B cell (primary cell): ENCODE measurements at regions not wholly inside any gene's neighbourhood (a gene's known extent, or its start where the extent isn't known, plus 50 kb on each side); places are given as distances from the start of the nearest gene placed in this dataset.

Experiments
- ATAC-seq: fragments of 200-7000 bp; cut with Tn5 transposase; one replicate; pipeline ENCODE4 v1.10.0; 2021; ENCODE audit warnings: low read depth, mild to moderate bottlenecking, moderate number of reproducible peaks, moderate library complexity
- CTCF ChIA-PET: fragments of 350-600 bp; sonication (Branson Sonifier 250); formaldehyde crosslinking; loops from one replicate; lab custom pipeline; 2021; ENCODE audit warnings: antibody characterized with exemption, inconsistent platforms; lab: Charles Lee
- POLR2A ChIA-PET: fragments of 350-600 bp; sonication (Branson Sonifier 250); formaldehyde crosslinking; loops from one replicate; lab custom pipeline; 2021; ENCODE audit warnings: antibody characterized with exemption; lab: Charles Lee
- DNase-seq: peaks from one replicate; pipeline ENCODE4 v3.0.0; 2013
- H2AFZ ChIP-seq: 2 replicates; pipeline ENCODE4 v1.6.1; 2012; ENCODE audit warnings: mild to moderate bottlenecking, low read depth, low read length; ENCODE audit not compliant: insufficient read depth, poor library complexity, severe bottlenecking
- H3K27ac ChIP-seq, 2 donors: 1 replicate in 1 of 2; 2 replicates in 1 of 2; pipeline ENCODE4 v1.5.1; 2012 to 2013; ENCODE audit warnings: low read length in 2 of 2, mild to moderate bottlenecking in 2 of 2, moderate library complexity in 1 of 2
- H3K27me3 ChIP-seq, 4 experiments: fragments of 200-600 bp in 1 of 4; sonication (generic) in 1 of 4; replicated peaks in 1 of 4; 1 replicate in 2 of 4; 2 replicates in 2 of 4; pipeline versions ENCODE4 v1.6.1 to v1.7.0; 2013 to 2016; ENCODE audit warnings: low read length in 3 of 4, mild to moderate bottlenecking in 2 of 4, mixed read lengths in 1 of 4, moderate library complexity in 1 of 4; ENCODE audit not compliant: insufficient read depth in 4 of 4, control insufficient read depth in 3 of 4; ENCODE audit errors: control extremely low read depth in 1 of 4
- H3K36me3 ChIP-seq, 2 experiments: replicated peaks in 1 of 2; 1 replicate in 1 of 2; 2 replicates in 1 of 2; pipeline versions ENCODE4 v1.6.1 to v1.7.1; 2013; ENCODE audit warnings: low read length in 1 of 2; ENCODE audit not compliant: insufficient read depth in 2 of 2, control insufficient read depth in 1 of 2; ENCODE audit errors: control extremely low read depth in 1 of 2, extremely low read depth in 1 of 2
- H3K4me1 ChIP-seq, 2 donors: fragments of 200-600 bp in 1 of 2; sonication (generic) in 1 of 2; 1 replicate in 1 of 2; 2 replicates in 1 of 2; pipeline versions ENCODE4 v1.5.1 to v1.6.1; 2013 to 2017; ENCODE audit warnings: low read length in 2 of 2; ENCODE audit not compliant: control insufficient read depth in 2 of 2, insufficient read depth in 2 of 2
- H3K4me2 ChIP-seq: replicated peaks from 2 replicates; pipeline ENCODE3; 2012; ENCODE audit warnings: mild to moderate bottlenecking, low read depth, low read length; ENCODE audit not compliant: poor library complexity, severe bottlenecking
- H3K4me3 ChIP-seq, 5 experiments: fragments of 200-600 bp in 1 of 5; sonication (generic) in 1 of 5; 1 replicate in 3 of 5; 2 replicates in 2 of 5; pipeline versions ENCODE4 v1.5.1 to v1.7.0; 2011 to 2016; ENCODE audit warnings: low read length in 4 of 5, mild to moderate bottlenecking in 4 of 5, low read depth in 2 of 5, control low read depth in 1 of 5, moderate library complexity in 1 of 5; ENCODE audit not compliant: insufficient read depth in 1 of 5; ENCODE audit errors: control extremely low read depth in 1 of 5, extremely low read depth in 1 of 5
- H3K79me2 ChIP-seq: fragments of 200-600 bp; sonication (generic); one replicate; pipeline ENCODE4 v1.6.0; 2016; ENCODE audit warnings: low read length; ENCODE audit not compliant: control insufficient read depth, insufficient read depth
- H3K9ac ChIP-seq: fragments of 200-600 bp; sonication (generic); 2 replicates; pipeline ENCODE4 v1.6.1; 2017; ENCODE audit warnings: mild to moderate bottlenecking, low read length, moderate library complexity
- H3K9me3 ChIP-seq, 3 donors: one replicate each; pipeline versions ENCODE4 v1.6.1 to v1.7.1; 2013; ENCODE audit warnings: low read length in 2 of 3; ENCODE audit not compliant: control insufficient read depth in 2 of 3, insufficient read depth in 1 of 3; ENCODE audit errors: control extremely low read depth in 1 of 3
- H4K20me1 ChIP-seq: 2 replicates; pipeline ENCODE4 v1.6.0; 2012; ENCODE audit warnings: mild to moderate bottlenecking, low read length; ENCODE audit not compliant: insufficient read depth, control insufficient read depth, poor library complexity, severe bottlenecking
- H3K27ac Mint-ChIP-seq: one replicate; pipeline ENCODE4 v1.8.0; 2021; ENCODE audit warnings: mixed read lengths
- H3K27me3 Mint-ChIP-seq: one replicate; pipeline ENCODE4 v1.8.0; 2021; ENCODE audit warnings: mixed read lengths
- H3K4me1 Mint-ChIP-seq: one replicate; pipeline ENCODE4 v1.8.0; 2021; ENCODE audit warnings: mixed read lengths
- H3K4me3 Mint-ChIP-seq: one replicate; pipeline ENCODE4 v1.8.0; 2021; ENCODE audit warnings: mixed read lengths
- H3K9me3 Mint-ChIP-seq: one replicate; pipeline ENCODE4 v1.8.0; 2022; ENCODE audit warnings: mixed read lengths; ENCODE audit not compliant: insufficient read depth
- CTCF ChIP-seq: fragments of 200-600 bp; IDR thresholded peaks from one replicate; pipeline ENCODE4 v1.8.0; 2022; ENCODE audit warnings: antibody characterized with exemption, mild to moderate bottlenecking
- EZH2 ChIP-seq: IDR thresholded peaks from 2 replicates; pipeline ENCODE4 v1.6.1; 2012; ENCODE audit warnings: borderline replicate concordance, low read depth, mild to moderate bottlenecking, moderate library complexity, low read length; ENCODE audit not compliant: insufficient read depth, poor library complexity, severe bottlenecking
- WGBS: methylation state at CpG from one replicate; pipeline ENCODE4 v1.1.5; 2013; ENCODE audit warnings: missing lambda C conversion rate; ENCODE audit not compliant: insufficient coverage; 5-methylcytosine and 5-hydroxymethylcytosine counted together
- intact Hi-C: fragments of 100-400 bp; cut with micrococcal nuclease; formaldehyde crosslinking; loops from one replicate; pipeline ENCODE4 v1.10.0; 2022

DNA sequence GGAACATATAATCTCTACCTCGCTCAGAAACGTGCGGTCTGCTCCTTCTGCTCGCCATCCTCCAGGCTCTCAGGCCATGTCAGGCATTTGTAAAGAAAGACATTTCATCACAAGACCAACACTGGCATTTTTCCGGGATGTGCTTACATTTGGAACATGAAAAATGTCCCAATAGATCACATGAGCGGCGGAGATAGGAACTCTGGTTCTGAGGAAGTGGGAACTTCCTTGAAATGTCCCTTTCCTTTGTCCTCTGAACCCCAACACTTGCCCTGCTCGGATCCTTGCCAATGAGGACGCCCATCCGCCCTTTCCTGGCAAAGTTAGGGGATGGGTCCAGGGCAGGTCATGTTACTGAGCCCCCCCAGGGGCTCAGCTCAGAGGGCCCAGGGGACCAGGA lies 130.5 kb downstream of the MAF start:
- TF ChIP-seq EZH2 (no peak), CTCF (no peak)
- Histone ChIP-seq H3K36me3 (no peaks in the 10 kb centered on the region), H3K9me3 (no peaks in the 10 kb centered on the region), H3K4me1 (no peaks in the 10 kb centered on the region), H3K4me3 (no peak overlapping the region), H2AFZ (no peak overlapping the region), H3K79me2 (no peaks in the 10 kb centered on the region), H3K4me2 (no peak overlapping the region), H3K27me3 (no peaks in the 10 kb centered on the region), H4K20me1 (no peaks in the 10 kb centered on the region), H3K27ac (no peak overlapping the region), H3K9ac (no peak overlapping the region)
- intact Hi-C loops: no loop called here
- ChIA-PET CTCF (no interaction called here), POLR2A (no interaction called here)
- 88% methylated on average over 9 of the region's 10 CpGs for WGBS
- peaks cover 3% of the 10 kb centered on the region for H3K27me3 Mint-ChIP-seq
- ATAC-seq (no peak), DNase-seq (no peak)
- no peaks in the 10 kb centered on the region for H3K9me3 Mint-ChIP-seq
- no peak overlapping the region for H3K27ac Mint-ChIP-seq
- no peak overlapping the region for H3K4me3 Mint-ChIP-seq
- no peaks in the 10 kb centered on the region for H3K4me1 Mint-ChIP-seq

DNA sequence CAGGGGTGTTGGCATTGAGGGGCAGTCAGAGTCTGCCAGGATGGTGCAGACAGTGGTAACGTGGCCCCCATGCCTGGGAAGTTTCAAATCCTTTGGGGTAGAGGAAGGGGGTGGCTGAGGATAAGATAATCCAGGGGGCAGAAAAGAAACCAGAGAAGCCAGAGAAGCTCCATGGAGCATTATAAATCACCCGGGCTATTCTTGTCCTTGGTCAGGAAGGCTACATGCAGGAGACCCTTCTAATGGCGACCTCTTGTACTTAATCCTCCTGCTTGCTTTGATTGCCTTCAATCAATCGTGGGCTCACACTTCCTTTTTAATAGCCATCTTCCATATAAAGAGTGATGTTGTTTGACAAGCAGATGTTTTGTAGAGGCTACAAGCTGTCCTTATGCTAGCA lies 131.9 kb downstream of the MAF start:
- 66% methylated on average over 2 of the region's 4 CpGs for WGBS
- POLR2A ChIA-PET: no interaction called here
- Histone ChIP-seq H4K20me1 (no peaks in the 10 kb centered on the region), H3K9me3 (no peaks in the 10 kb centered on the region), H3K36me3 (no peaks in the 10 kb centered on the region), H3K27me3 (no peaks in the 10 kb centered on the region), H3K9ac (no peak overlapping the region), H3K27ac (no peak overlapping the region), H3K4me1 (no peaks in the 10 kb centered on the region), H3K4me2 (no peak overlapping the region), H3K4me3 (no peak overlapping the region), H2AFZ (no peak overlapping the region), H3K79me2 (no peaks in the 10 kb centered on the region)
- intact Hi-C loops: no loop called here
- H3K4me3 Mint-ChIP-seq: no peak overlapping the region
- TF ChIP-seq EZH2 (no peak), CTCF (no peak)
- CTCF ChIA-PET: no interaction called here
- DNase-seq: no peak
- no peaks in the 10 kb centered on the region for H3K9me3 Mint-ChIP-seq
- peaks cover 3% of the 10 kb centered on the region for H3K27me3 Mint-ChIP-seq
- no peak overlapping the region for H3K27ac Mint-ChIP-seq
- no peak for ATAC-seq
- no peaks in the 10 kb centered on the region for H3K4me1 Mint-ChIP-seq
